GF-D8 (cell line): ENCODE measurements at regions not wholly inside any gene's neighbourhood (a gene's known extent, or its start where the extent isn't known, plus 50 kb on each side); places are given as distances from the start of the nearest gene placed in this dataset.
A peak's percentile ranks its signal among the peaks of the same experiment; 100 is the strongest.
"Not testable (repeated sequence)": the region's sequence is repeated elsewhere in the genome, so short reads cannot be mapped to it uniquely, and the experiment has no call there.

Source experiments
- DNase-seq: peaks from one replicate; lab custom pipeline; 2025; lab: John Stamatoyannopoulos, UW

DNA sequence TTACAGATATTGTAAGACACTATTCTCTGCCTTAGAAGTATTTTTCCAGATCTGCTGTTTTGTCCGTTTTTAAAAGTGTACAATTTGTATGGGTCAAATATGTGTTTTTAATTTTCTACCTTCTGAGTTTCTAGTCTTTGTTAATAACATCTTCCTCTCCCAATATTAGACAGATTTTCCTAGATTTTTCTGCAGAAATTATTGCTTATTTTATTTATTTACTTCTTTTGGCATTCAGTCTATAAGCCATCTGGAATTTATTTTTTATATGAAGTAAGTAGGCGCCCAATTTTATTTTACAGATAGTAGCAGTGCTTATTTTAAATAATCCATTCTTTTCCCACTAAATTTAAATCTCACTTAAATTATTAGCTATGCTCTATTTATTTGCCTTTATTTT, 103.1 kb upstream of the PLEKHG1 start:
- DNase-seq = no peak

DNA sequence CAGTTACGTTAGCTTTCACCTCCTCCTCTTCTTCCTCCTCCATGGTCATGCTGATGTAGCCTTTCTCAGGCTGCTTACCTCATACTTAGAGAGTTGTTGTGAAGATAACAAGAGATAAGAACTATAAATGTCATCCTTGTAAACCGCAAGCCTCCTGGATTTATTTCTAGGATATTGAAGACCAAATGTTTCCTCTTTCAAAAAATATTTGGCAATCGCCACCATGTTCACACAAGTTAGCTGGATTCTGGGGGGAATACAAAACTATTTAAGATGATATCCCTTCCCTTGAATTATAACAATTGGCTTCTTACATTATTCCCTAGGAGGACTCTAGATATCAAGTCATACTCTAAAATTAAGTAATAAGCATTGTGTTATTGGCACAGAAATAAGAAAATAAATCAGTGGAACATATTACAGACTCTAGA, 99.8 kb upstream of the PLEKHG1 start:
- peak; percentile 13 for DNase-seq

- not testable (repeated sequence) for DNase-seq
These were observed 99.1 kb upstream of the PLEKHG1 start for GRCh38 chr6:150500568-150500967.

- DNase-seq = no peak
These were observed 96.6 kb upstream of the PLEKHG1 start for GRCh38 chr6:150503041-150503440.

- no peak for DNase-seq
These were observed 95.9 kb upstream of the PLEKHG1 start for GRCh38 chr6:150503586-150504339.

DNA sequence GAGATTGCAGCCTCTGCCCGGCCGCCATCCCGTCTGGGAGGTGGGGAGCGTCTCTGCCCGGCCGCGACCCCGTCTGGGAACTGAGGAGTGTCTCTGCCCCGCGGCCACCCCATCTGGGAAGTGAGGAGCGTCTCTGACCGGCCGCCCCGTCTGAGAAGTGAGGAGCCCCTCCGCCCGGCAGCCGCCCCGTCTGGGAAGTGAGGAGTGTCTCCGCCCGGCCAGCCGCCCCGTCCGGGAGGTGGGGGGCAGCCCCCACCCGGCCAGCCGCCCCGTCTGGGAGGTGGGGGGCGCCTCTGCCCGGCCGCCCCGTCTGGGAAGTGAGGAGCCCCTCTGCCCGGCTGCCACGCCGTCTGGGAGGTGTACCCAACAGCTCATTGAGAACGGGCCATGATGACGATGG, 92.3 kb upstream of the PLEKHG1 start:
- not testable (repeated sequence) for DNase-seq

DNA sequence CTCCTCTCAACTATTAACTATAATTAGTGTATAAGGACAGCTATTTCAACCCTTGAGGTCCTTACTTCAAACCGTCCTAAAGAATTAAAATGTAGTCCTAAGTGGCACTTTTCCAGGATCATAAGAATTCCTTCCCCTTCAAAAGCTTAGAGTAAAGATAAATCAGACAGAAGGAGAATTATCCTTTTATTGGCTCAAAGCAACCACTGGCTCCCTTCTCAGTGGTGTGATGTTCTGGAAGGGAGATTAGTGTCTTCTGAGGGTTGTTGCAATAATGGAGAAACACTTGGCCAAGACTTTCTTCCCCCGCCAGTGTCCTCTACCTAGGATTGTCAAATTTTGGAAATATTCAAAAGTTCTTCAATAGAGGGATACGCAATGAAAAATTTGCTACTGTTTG, 89.1 kb upstream of the PLEKHG1 start:
- no peak for DNase-seq

- no peak for DNase-seq
These were observed 88.4 kb upstream of the PLEKHG1 start for GRCh38 chr6:150511313-150511712.

GRCh38 chr6:150514806-150515380, 84.8 kb upstream of the PLEKHG1 start:
- no peak for DNase-seq

GRCh38 chr6:150516199-150516598, 83.5 kb upstream of the PLEKHG1 start:
- no peak for DNase-seq

DNA sequence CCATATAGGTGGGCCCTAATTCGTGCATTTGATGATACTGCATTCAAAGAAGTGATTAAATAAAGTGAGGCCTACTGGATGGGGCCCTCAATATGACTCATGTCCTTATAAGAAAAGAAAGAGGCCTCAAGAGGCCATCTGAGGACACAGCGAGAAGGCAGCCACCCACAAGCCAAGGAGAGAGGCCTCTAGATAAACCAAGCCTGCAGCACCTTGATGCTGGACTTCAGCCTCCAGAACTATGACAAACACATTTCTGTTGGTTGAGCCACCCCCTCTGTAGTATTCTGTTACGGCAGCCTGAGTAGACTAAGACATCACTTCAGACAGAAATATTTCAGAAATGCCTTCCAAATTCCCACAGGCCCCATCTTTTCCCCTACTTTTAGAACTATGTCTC, 82.5 kb upstream of the PLEKHG1 start:
- no peak for DNase-seq

GRCh38 chr6:150521482-150521881, 78.2 kb upstream of the PLEKHG1 start:
- DNase-seq = no peak

DNA sequence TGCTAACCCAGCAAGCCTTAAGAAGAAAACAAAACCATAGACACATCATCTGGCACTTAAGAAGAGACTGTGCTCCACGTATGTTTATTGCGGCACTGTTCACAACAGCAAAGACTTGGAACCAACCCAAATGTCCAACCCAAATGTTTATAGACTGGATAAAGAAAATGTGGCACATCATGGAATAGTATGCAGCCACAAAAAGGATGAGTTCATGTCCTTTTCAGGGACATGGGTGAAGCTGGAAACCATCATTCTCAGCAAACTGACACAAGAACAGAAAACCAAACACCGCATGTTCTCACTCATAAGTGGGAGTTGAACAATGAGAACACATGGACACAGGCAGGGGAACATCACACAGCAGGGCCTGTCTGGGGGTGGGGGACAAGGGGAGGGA, 76.5 kb upstream of the PLEKHG1 start:
- not testable (repeated sequence) for DNase-seq

DNA sequence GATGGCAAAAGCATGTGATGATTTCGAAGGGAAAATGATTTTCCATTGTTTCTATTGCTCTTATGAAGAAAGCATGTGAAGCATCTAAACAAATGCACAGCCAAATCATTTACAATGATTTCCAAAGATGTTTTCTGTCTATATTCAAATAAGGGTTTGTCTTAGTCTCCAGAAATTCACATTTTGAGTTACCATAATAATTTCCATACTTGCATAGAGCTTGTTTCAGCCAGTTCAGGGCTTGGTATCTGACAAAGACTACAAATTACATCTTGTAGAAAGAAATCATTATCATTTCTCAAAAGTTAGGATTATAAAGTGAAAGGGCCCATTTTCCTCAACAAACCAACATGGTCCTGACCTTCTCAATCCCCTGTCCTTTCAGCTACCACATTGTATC, 74.4 kb upstream of the PLEKHG1 start:
- DNase-seq = no peak

GRCh38 chr6:150527100-150527499, 72.6 kb upstream of the PLEKHG1 start:
- no peak for DNase-seq

- no peak for DNase-seq
These were observed 70.9 kb upstream of the PLEKHG1 start for GRCh38 chr6:150528648-150529285.

GRCh38 chr6:150529646-150530045, 70.0 kb upstream of the PLEKHG1 start:
- DNase-seq = no peak

DNA sequence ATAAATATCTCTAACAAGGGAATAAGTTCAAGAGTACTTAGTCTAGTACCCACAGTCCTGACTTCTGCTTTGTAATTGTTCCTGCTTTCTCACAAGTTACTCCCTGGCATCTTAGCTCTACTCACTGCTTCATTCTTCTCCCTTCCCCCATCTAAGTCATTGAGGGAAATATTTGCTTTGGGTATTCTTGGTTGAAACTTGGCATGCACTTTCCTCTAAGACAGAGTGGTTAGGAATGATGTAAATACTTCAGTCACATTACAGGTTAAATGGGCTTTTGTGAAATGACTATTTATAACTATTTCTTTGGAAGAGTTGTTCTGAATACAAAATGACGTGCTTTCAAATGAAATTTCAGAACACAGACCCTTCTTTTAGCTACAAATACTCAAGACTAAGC, 67.7 kb upstream of the PLEKHG1 start:
- no peak for DNase-seq

- DNase-seq = no peak
These were observed 65.1 kb upstream of the PLEKHG1 start for GRCh38 chr6:150534553-150534952.

GRCh38 chr6:150535151-150535804, 64.4 kb upstream of the PLEKHG1 start:
- DNase-seq = no peak

- no peak for DNase-seq
These were observed 63.9 kb upstream of the PLEKHG1 start for GRCh38 chr6:150535818-150536220.

GRCh38 chr6:150536835-150537234, 62.9 kb upstream of the PLEKHG1 start:
- DNase-seq = no peak

GRCh38 chr6:150537491-150537890, 62.2 kb upstream of the PLEKHG1 start:
- no peak for DNase-seq
